AG04450 (cell line): ENCODE measurements at regions not wholly inside any gene's neighbourhood (a gene's known extent, or its start where the extent isn't known, plus 50 kb on each side); places are given as distances from the start of the nearest gene placed in this dataset.

Experiments
- CTCF ChIA-PET: fragments of 300-600, 350-600 bp; formaldehyde crosslinking; extraction: SDS; loops from one replicate; lab custom pipeline; 2022; ENCODE audit warnings: antibody characterized with exemption, inconsistent platforms; lab: Charles Lee
- POLR2A ChIA-PET: fragments of 350-600 bp; formaldehyde crosslinking; extraction: SDS; loops from one replicate; lab custom pipeline; 2021; ENCODE audit warnings: antibody characterized with exemption, inconsistent platforms; lab: Yijun Ruan, JAX
- DNase-seq: peaks from one replicate; pipeline ENCODE4 v3.0.0-alpha.2; 2011; ENCODE audit warnings: low read depth, low spot score
- H3K27ac ChIP-seq: one replicate; pipeline ENCODE4 v1.5.1; 2012; ENCODE audit warnings: low read depth, low read length, control low read depth
- H3K27me3 ChIP-seq: one replicate; pipeline ENCODE4 v1.6.0; 2012; ENCODE audit warnings: low read length; ENCODE audit not compliant: control insufficient read depth, insufficient read depth
- H3K4me3 ChIP-seq: 2 replicates; pipeline ENCODE4 v1.5.1; 2011; ENCODE audit warnings: mild to moderate bottlenecking, low read depth, low read length, control low read depth
- H3K9me3 ChIP-seq: 2 replicates; pipeline ENCODE4 v1.5.1; 2012; ENCODE audit warnings: low read length; ENCODE audit not compliant: control insufficient read depth, insufficient read depth
- TF ChIP-seq, protein P1 (sequence below): IDR thresholded peaks from 2 replicates; pipeline ENCODE4 v1.5.1; 2011; ENCODE audit warnings: low read depth, low read length, control low read depth, inconsistent platforms

DNA sequence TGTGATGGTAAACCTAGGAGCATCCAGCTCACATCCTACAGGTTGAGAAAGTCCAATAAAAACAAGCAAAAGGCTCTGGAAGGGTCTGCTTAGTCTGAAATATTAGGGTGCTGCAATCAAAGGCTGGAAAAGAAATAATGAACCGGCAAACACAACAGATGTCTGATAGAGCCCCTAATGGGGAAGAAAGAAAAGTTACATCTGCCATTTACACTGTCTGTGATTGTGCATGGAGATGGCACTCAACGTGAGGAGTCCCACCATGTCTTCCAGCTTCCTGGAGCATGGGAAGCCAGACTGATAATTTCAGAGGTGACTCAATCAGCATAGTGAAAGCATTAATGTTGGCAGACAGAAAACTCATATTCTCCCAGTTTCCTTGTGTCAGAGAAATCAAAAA is 307.8 kb downstream of the EPHA4 start:
- TF ChIP-seq, protein P1, sequence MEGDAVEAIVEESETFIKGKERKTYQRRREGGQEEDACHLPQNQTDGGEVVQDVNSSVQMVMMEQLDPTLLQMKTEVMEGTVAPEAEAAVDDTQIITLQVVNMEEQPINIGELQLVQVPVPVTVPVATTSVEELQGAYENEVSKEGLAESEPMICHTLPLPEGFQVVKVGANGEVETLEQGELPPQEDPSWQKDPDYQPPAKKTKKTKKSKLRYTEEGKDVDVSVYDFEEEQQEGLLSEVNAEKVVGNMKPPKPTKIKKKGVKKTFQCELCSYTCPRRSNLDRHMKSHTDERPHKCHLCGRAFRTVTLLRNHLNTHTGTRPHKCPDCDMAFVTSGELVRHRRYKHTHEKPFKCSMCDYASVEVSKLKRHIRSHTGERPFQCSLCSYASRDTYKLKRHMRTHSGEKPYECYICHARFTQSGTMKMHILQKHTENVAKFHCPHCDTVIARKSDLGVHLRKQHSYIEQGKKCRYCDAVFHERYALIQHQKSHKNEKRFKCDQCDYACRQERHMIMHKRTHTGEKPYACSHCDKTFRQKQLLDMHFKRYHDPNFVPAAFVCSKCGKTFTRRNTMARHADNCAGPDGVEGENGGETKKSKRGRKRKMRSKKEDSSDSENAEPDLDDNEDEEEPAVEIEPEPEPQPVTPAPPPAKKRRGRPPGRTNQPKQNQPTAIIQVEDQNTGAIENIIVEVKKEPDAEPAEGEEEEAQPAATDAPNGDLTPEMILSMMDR: no peak
- no peak for DNase-seq
- CTCF ChIA-PET: no interaction called here
- Histone ChIP-seq H3K27ac (no peak overlapping the region), H3K4me3 (no peak overlapping the region), H3K9me3 (no peaks in the 10 kb centered on the region), H3K27me3 (no peaks in the 10 kb centered on the region)
- POLR2A ChIA-PET: no interaction called here

DNA sequence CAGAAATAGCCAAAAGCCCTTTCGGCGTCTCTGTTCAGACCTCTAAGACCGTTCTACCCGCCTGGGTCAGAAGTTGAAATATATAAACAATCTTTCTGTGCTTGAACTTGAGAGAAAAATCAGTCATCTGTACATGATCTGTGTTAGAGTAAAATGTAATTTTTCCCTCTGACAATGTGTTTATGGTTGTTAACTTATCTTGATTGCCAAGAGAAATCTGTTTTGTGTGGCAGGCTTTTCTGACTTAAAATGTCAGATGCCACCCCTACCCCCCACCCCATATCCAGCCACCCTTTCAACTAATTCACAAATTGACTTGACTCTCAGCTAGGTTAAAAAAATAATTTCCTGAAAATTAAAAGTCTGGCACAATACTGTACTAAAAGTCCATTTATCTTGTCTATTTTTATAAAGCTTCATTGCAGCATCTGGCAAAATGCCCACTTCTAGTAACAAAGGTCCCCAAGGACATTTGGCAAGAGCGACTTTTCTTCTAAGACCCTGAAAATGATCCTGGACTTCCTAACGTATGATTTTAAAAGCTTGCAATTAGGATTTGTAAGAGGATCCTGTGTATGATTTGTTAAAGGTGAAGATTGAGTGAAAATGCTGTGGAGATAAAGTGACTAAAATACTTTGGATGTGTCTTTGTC is 304.2 kb downstream of the EPHA4 start:
- no peaks in the 10 kb centered on the region for H3K27me3 ChIP-seq
- no peaks in the 10 kb centered on the region for H3K9me3 ChIP-seq
- TF ChIP-seq, protein P1: no peak
- CTCF ChIA-PET: interaction anchor here (0.6 kb wide), 1 partner anchor 28 kb away, joined by 3 read pairs; no protein-coding TSS in a partner anchor
- no peak overlapping the region for H3K27ac ChIP-seq
- DNase-seq: no peak
- H3K4me3 ChIP-seq: no peak overlapping the region
- POLR2A ChIA-PET: no interaction called here

DNA sequence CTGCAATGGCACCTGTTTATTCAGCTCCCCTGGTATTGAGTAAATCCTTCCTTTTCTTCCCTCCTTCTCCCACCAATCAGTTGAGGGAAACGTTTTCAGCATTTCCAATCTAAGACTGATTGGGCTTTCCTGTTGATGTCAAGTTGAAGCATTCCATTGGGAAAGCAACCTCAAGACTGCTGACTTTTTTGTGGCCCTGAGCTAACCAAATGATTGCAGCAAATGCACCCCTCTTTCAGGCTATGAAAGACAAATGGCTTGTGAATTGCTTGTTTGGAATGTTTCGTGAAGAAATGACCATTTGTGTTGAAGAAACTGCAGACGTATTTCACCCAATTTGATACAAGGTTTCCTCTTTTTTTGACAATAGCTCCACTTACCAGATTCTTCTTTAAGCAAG is 303.5 kb downstream of the EPHA4 start:
- no peak overlapping the region for H3K4me3 ChIP-seq
- TF ChIP-seq, protein P1: no peak
- no peaks in the 10 kb centered on the region for H3K27me3 ChIP-seq
- ChIA-PET POLR2A (no interaction called here), CTCF (no interaction called here)
- DNase-seq: no peak
- no peak overlapping the region for H3K27ac ChIP-seq
- no peaks in the 10 kb centered on the region for H3K9me3 ChIP-seq

DNA sequence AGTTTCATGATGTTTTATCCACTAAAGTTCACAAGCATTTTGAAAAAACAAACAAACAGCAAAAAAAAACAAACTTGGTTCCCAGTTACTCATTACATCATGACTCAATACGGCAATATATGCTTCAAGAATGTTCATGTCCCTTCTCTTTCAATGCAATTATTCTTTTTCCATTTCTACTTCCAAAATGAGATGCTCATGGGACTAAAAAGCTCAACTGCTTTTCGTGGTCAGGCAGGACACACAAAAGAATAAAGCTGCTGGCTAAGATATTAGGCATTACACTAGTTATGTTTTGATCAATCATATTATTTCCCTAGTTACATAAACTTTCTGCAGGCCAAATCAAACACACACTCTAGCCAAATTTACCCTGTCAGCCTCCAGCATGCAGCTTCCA is 301.3 kb downstream of the EPHA4 start:
- no peak for DNase-seq
- Histone ChIP-seq H3K4me3 (no peak overlapping the region), H3K9me3 (no peaks in the 10 kb centered on the region), H3K27ac (no peak overlapping the region), H3K27me3 (no peaks in the 10 kb centered on the region)
- TF ChIP-seq, protein P1: no peak
- ChIA-PET POLR2A (no interaction called here), CTCF (no interaction called here)

DNA sequence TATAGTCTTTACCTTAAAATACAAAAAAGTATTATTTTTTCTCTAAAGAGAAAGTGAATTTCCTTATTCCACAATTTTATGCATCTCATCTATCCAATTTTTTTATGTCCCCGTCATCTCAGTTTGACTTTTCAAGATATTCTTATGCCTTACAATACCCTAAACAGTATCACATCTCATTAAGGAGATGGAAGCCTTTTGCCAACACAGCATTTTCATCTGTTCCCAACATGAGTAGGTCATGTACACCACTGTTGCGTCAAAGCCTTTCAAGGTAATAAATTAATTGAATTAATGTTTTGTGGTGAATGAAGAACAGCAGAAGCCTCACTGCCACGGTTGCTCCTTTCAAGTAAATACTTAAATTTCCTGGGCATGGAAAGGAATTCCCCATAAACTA is 299.4 kb downstream of the EPHA4 start:
- CTCF ChIA-PET: no interaction called here
- TF ChIP-seq, protein P1: no peak
- POLR2A ChIA-PET: no interaction called here

More for the DNA sequence above, 299.4 kb downstream of the EPHA4 start:
- DNase-seq: no peak
- Histone ChIP-seq H3K4me3 (no peak overlapping the region), H3K27me3 (no peaks in the 10 kb centered on the region), H3K27ac (no peak overlapping the region), H3K9me3 (no peaks in the 10 kb centered on the region)
